ENCODE measurements at regions not wholly inside any gene's neighbourhood (a gene's known extent, or its start where the extent isn't known, plus 50 kb on each side); places are given as distances from the start of the nearest gene placed in this dataset.

GRCh38 chr3:5564278-5564666, 376.8 kb downstream of the EDEM1 start:
- TF ChIP-seq CTCF (IDR thresholded peaks at IDR 0.05) = no peak
- no peak for TF ChIP-seq MYC (IDR thresholded peaks at IDR 0.05; ENCODE audit: borderline replicate concordance, low read length)
- no peak for TF ChIP-seq PBX3 (IDR thresholded peaks at IDR 0.05)

All from A549 (cell line).